ENCODE measurements at regions not wholly inside any gene's neighbourhood (a gene's known extent, or its start where the extent isn't known, plus 50 kb on each side); places are given as distances from the start of the nearest gene placed in this dataset.

DNA sequence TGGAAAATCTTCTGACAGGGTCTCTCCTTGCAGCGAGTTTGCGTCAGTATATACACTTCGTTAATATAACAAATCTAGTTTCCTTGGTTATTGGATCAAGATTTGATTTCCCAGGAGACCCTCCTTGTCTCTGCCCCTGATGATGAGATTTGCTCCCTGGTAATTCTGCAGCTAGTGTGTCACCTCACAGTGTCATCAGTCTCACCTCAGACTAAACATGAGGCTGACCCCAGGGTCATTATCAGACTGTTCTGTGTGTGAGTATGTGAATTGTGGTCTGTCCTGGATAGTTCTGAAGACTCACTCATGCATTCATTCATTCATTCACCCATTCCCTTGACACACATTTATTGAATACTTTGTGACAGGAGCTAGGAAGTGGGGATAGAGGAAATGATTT lies 138.4 kb upstream of the CTTNBP2 start:
- TF ChIP-seq, protein P1, sequence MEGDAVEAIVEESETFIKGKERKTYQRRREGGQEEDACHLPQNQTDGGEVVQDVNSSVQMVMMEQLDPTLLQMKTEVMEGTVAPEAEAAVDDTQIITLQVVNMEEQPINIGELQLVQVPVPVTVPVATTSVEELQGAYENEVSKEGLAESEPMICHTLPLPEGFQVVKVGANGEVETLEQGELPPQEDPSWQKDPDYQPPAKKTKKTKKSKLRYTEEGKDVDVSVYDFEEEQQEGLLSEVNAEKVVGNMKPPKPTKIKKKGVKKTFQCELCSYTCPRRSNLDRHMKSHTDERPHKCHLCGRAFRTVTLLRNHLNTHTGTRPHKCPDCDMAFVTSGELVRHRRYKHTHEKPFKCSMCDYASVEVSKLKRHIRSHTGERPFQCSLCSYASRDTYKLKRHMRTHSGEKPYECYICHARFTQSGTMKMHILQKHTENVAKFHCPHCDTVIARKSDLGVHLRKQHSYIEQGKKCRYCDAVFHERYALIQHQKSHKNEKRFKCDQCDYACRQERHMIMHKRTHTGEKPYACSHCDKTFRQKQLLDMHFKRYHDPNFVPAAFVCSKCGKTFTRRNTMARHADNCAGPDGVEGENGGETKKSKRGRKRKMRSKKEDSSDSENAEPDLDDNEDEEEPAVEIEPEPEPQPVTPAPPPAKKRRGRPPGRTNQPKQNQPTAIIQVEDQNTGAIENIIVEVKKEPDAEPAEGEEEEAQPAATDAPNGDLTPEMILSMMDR (IDR thresholded peaks at IDR 0.05): no peak
- no peak for TF ChIP-seq POLR2A (IDR thresholded peaks at IDR 0.05)

Measured in adrenal gland (tissue), 5 donors.